ENCODE measurements at regions not wholly inside any gene's neighbourhood (a gene's known extent, or its start where the extent isn't known, plus 50 kb on each side); places are given as distances from the start of the nearest gene placed in this dataset.
"Not testable (repeated sequence)": the region's sequence is repeated elsewhere in the genome, so short reads cannot be mapped to it uniquely, and the experiment has no call there.

DNA sequence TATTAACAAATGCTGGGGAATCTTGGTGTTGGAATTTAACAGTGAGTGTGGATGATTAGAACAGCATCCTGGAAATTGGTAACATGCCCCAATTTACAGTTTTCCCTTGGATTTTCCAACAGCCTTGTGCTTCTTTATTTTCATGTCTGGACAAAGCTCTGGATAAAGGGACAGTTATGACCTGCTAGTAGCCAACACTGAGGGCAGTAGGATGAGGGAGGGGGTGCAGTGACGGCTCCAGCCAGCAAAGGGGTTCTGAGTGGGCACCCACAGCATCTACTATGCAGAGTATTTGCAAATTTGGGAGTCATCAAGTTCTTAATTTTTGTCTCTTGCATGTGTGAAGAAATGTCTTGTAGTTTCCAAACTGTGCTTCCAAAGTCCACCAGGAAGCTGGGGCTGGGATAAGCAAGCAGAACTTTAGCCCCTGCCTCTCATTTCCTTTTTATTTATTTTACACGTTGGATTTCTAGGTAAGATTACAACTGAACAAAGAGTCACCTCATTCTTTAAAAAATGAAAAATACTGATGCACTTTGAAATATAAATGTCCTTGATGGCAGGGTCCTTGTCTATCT is 63.0 kb upstream of the SELENOP start:
- H3K4me3 ChIP-seq (ENCODE audit: low read length), result no peak overlapping the region
- no peaks in the 10 kb centered on the region for H3K4me1 ChIP-seq (ENCODE audit: control insufficient read depth, insufficient read depth, low read length)
- no peaks in the 10 kb centered on the region for H3K27me3 ChIP-seq (ENCODE audit: control insufficient read depth, insufficient read depth, low read length)
- no peaks in the 10 kb centered on the region for H3K36me3 ChIP-seq (ENCODE audit: control insufficient read depth, insufficient read depth, low read length)
- no peaks in the 10 kb centered on the region for H3K9me3 ChIP-seq (ENCODE audit: control insufficient read depth, low read length)
- no peak overlapping the region for H3K9ac ChIP-seq (ENCODE audit: low read length)

DNA sequence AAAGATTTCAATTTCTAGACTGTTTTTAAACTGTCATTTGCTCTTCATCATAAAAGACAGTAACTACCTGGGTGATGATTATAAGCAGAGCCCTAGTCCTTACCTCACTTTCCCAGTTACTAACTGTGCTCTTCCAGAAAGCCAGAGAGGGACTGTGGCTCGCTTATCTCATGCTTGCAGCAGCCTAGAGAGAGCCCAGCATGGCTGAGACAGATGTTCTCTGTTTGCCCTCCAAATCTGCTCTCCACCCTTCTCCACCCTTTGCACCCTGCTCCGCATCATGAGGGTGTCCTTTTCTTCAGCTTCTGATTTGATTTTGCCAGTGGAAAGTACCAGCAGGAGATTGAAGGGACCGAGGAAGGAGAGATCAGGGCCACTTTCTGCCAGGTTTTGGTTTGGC is 61.2 kb upstream of the SELENOP start:
- no peak overlapping the region for H3K4me3 ChIP-seq (ENCODE audit: low read length)
- H3K9ac ChIP-seq (ENCODE audit: low read length), result no peak overlapping the region
- H3K27me3 ChIP-seq (ENCODE audit: control insufficient read depth, insufficient read depth, low read length), result no peaks in the 10 kb centered on the region
- H3K4me1 ChIP-seq (ENCODE audit: control insufficient read depth, insufficient read depth, low read length), result no peaks in the 10 kb centered on the region
- no peaks in the 10 kb centered on the region for H3K9me3 ChIP-seq (ENCODE audit: control insufficient read depth, low read length)
- no peaks in the 10 kb centered on the region for H3K36me3 ChIP-seq (ENCODE audit: control insufficient read depth, insufficient read depth, low read length)

DNA sequence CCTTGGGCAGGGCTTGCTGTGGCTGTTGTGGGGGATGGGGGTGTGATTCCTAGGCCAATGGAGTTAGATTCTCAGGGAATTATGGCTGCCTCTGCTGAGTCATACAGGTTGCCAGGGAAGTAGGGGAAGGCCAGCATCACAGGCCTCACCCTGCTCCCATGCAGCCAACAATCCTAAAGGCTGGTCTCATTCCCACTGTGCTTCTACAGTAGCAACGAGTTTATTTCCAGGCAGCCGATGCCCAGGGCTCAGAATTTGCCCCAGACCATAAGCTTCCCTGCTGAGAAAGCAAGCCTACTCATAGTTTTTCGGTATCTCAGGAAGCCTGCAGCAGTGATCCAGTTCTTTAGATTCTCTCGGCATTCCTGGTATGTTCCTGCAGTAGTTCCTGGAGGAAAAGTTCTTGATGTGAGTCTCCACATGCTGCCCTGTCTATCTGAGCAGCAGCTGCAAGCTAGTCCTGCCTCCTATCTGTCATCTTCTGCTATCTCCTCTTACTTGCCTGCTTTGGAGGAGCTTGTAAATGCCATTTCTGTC is 59.3 kb upstream of the SELENOP start:
- no peaks in the 10 kb centered on the region for H3K4me1 ChIP-seq (ENCODE audit: control insufficient read depth, insufficient read depth, low read length)
- H3K9ac ChIP-seq (ENCODE audit: low read length), result no peak overlapping the region
- H3K9me3 ChIP-seq (ENCODE audit: control insufficient read depth, low read length), result no peaks in the 10 kb centered on the region
- no peak overlapping the region for H3K4me3 ChIP-seq (ENCODE audit: low read length)
- no peaks in the 10 kb centered on the region for H3K36me3 ChIP-seq (ENCODE audit: control insufficient read depth, insufficient read depth, low read length)
- H3K27me3 ChIP-seq (ENCODE audit: control insufficient read depth, insufficient read depth, low read length), result no peaks in the 10 kb centered on the region

DNA sequence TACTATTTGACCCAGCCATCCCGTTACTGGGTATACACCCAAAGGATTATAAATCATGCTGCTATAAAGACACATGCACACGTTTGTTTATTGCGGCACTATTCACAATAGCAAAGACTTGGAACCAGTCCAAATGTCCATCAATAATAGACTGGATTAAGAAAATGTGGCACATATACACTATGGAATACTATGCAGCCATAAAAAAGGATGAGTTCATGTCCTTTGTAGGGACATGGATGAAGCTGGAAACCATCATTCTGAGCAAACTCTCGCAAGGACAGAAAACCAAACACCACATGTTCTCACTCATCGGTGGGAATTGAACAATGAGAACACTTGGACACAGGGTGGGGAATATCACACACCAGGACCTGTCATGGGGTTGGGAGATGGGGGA is 56.7 kb upstream of the SELENOP start:
- not testable (repeated sequence) for H3K36me3 ChIP-seq (ENCODE audit: control insufficient read depth, insufficient read depth, low read length); H3K4me3 ChIP-seq (ENCODE audit: low read length); H3K27me3 ChIP-seq (ENCODE audit: control insufficient read depth, insufficient read depth, low read length); H3K9ac ChIP-seq (ENCODE audit: low read length); H3K9me3 ChIP-seq (ENCODE audit: control insufficient read depth, low read length); H3K4me1 ChIP-seq (ENCODE audit: control insufficient read depth, insufficient read depth, low read length)

DNA sequence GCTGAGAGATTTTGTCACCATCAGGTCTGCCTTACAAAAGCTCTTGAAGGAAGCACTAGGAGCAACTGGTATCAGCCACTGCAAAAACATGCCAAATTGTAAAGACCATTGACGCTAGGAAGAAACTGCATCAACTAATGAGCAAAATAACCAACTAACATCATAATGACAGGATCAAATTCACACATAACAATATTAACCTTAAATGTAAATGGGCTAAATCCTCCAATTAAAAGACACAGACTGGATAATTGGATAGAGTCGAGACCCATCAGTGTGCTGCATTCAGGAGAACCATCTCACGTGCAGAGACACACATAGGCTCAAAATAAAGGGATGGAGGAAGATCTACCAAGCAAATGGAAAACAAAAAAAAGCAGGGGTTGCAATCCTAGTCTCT is 53.1 kb upstream of the SELENOP start:
- H3K36me3 ChIP-seq (ENCODE audit: control insufficient read depth, insufficient read depth, low read length); H3K4me1 ChIP-seq (ENCODE audit: control insufficient read depth, insufficient read depth, low read length); H3K27me3 ChIP-seq (ENCODE audit: control insufficient read depth, insufficient read depth, low read length); H3K9ac ChIP-seq (ENCODE audit: low read length); H3K4me3 ChIP-seq (ENCODE audit: low read length); H3K9me3 ChIP-seq (ENCODE audit: control insufficient read depth, low read length): not testable (repeated sequence)
